ENCODE measurements at regions not wholly inside any gene's neighbourhood (a gene's known extent, or its start where the extent isn't known, plus 50 kb on each side); places are given as distances from the start of the nearest gene placed in this dataset.

GRCh38 chr1:172863031-172863430 is 187.7 kb downstream of the TNFSF18 start:
- WGBS, 2 donors: 96 to 98% methylated on average over 2 of the region's 2 CpGs
- TF ChIP-seq POLR2A (IDR thresholded peaks at IDR 0.05) (no peak), CTCF (IDR thresholded peaks at IDR 0.05) (no peak)
- DNase-seq (ENCODE audit: low spot score in 2 of 2): no peak
- intact Hi-C loops (cut with DNase I; ENCODE audit: low total_unique reads): no loop called here
- H3K4me3 ChIP-seq (ENCODE audit: low read depth, poor library complexity, severe bottlenecking): no peak overlapping the region

GRCh38 chr1:172867216-172867818 is 183.4 kb downstream of the TNFSF18 start:
- no peak for DNase-seq (ENCODE audit: low spot score in 2 of 2)
- intact Hi-C loops (cut with DNase I; ENCODE audit: low total_unique reads): no loop called here
- 82 to 86% methylated on average over 2 of the region's 2 CpGs for WGBS, 2 donors
- TF ChIP-seq POLR2A (IDR thresholded peaks at IDR 0.05) (no peak), CTCF (IDR thresholded peaks at IDR 0.05) (no peak)
- H3K4me3 ChIP-seq (ENCODE audit: low read depth, poor library complexity, severe bottlenecking): no peak overlapping the region

- no peak for DNase-seq (ENCODE audit: low spot score in 2 of 2)
- intact Hi-C loops (cut with DNase I; ENCODE audit: low total_unique reads): no loop called here
- TF ChIP-seq CTCF (IDR thresholded peaks at IDR 0.05) (no peak), POLR2A (IDR thresholded peaks at IDR 0.05) (no peak)
- H3K4me3 ChIP-seq (ENCODE audit: low read depth, poor library complexity, severe bottlenecking): no peak overlapping the region
Measured at GRCh38 chr1:172870901-172871606, 179.7 kb downstream of the TNFSF18 start.

- TF ChIP-seq POLR2A (IDR thresholded peaks at IDR 0.05) (no peak), CTCF (IDR thresholded peaks at IDR 0.05) (no peak)
- WGBS, 2 donors: 34 to 44% methylated on average over 1 of the region's 1 CpG
- intact Hi-C loops (cut with DNase I; ENCODE audit: low total_unique reads): no loop called here
- DNase-seq (ENCODE audit: low spot score in 2 of 2): no peak
- no peak overlapping the region for H3K4me3 ChIP-seq (ENCODE audit: low read depth, poor library complexity, severe bottlenecking)
Measured at GRCh38 chr1:172874950-172875349, 175.8 kb downstream of the TNFSF18 start.

- no peak for DNase-seq (ENCODE audit: low spot score in 2 of 2)
- H3K4me3 ChIP-seq (ENCODE audit: low read depth, poor library complexity, severe bottlenecking): no peak overlapping the region
- intact Hi-C loops (cut with DNase I; ENCODE audit: low total_unique reads): no loop called here
- TF ChIP-seq POLR2A (IDR thresholded peaks at IDR 0.05) (no peak), CTCF (IDR thresholded peaks at IDR 0.05) (no peak)
Measured at GRCh38 chr1:172875892-172876291, 174.8 kb downstream of the TNFSF18 start.

GRCh38 chr1:172882385-172882784 is 168.4 kb downstream of the TNFSF18 start:
- intact Hi-C loops (cut with DNase I; ENCODE audit: low total_unique reads): no loop called here
- TF ChIP-seq POLR2A (IDR thresholded peaks at IDR 0.05) (no peak), CTCF (IDR thresholded peaks at IDR 0.05) (no peak)

More at GRCh38 chr1:172882385-172882784, 168.4 kb downstream of the TNFSF18 start:
- no peak for DNase-seq (ENCODE audit: low spot score in 2 of 2)
- H3K4me3 ChIP-seq (ENCODE audit: low read depth, poor library complexity, severe bottlenecking): no peak overlapping the region
